GM23248 (cell line): ENCODE measurements at regions not wholly inside any gene's neighbourhood (a gene's known extent, or its start where the extent isn't known, plus 50 kb on each side); places are given as distances from the start of the nearest gene placed in this dataset.

Source experiments
- EZH2 ChIP-seq: fragments of 200-600 bp; sonication (generic); IDR thresholded peaks from 2 replicates; pipeline ENCODE4 v1.6.1; 2018; ENCODE audit warnings: antibody characterized with exemption, mild to moderate bottlenecking; ENCODE audit not compliant: insufficient read depth, poor library complexity, severe bottlenecking
- EZH2phosphoT487 ChIP-seq: fragments of 200-600 bp; sonication (generic); IDR thresholded peaks from 2 replicates; pipeline ENCODE4 v1.6.1; 2018; ENCODE audit warnings: antibody characterized with exemption, moderate library complexity, mild to moderate bottlenecking, low read depth; ENCODE audit not compliant: insufficient read depth

GRCh38 chr4:79034544-79034943 is 95.3 kb upstream of the PAQR3 start:
- no peak for TF ChIP-seq EZH2
- TF ChIP-seq EZH2phosphoT487, result no peak
